Liver (tissue), 8 donors: ENCODE measurements at regions not wholly inside any gene's neighbourhood (a gene's known extent, or its start where the extent isn't known, plus 50 kb on each side); places are given as distances from the start of the nearest gene placed in this dataset.

ENCODE experiments used
- DNase-seq: peaks from one replicate; pipeline ENCODE4 v3.0.0-alpha.2; 2017; ENCODE audit warnings: low spot score
- H3K27ac ChIP-seq, 2 donors: one replicate each; pipeline ENCODE4 v1.7.0; 2013; ENCODE audit warnings: inconsistent platforms in 2 of 2, low read length in 2 of 2, control low read depth in 1 of 2, low read depth in 1 of 2, mild to moderate bottlenecking in 1 of 2
- H3K27me3 ChIP-seq, 4 donors: one replicate each; pipeline versions ENCODE4 v1.6.1 to v1.7.0; 2013; ENCODE audit warnings: low read length in 3 of 4, inconsistent platforms in 1 of 4, mild to moderate bottlenecking in 1 of 4, moderate library complexity in 1 of 4; ENCODE audit not compliant: control insufficient read depth in 4 of 4, insufficient read depth in 4 of 4
- H3K36me3 ChIP-seq, 4 donors: one replicate each; pipeline versions ENCODE4 v1.6.1 to v1.7.0; 2013; ENCODE audit warnings: low read length in 3 of 4, mild to moderate bottlenecking in 3 of 4, low read depth in 1 of 4, moderate library complexity in 1 of 4; ENCODE audit not compliant: control insufficient read depth in 4 of 4, insufficient read depth in 3 of 4
- H3K4me1 ChIP-seq, 4 donors: one replicate each; pipeline versions ENCODE4 v1.6.1 to v1.7.0; 2013; ENCODE audit warnings: low read length in 3 of 4, mild to moderate bottlenecking in 3 of 4, moderate library complexity in 1 of 4; ENCODE audit not compliant: control insufficient read depth in 4 of 4, insufficient read depth in 4 of 4
- H3K4me3 ChIP-seq, 3 donors: one replicate each; pipeline versions ENCODE4 v1.6.1 to v1.7.0; 2013; ENCODE audit warnings: low read length in 3 of 3, control low read depth in 1 of 3, low read depth in 1 of 3, mild to moderate bottlenecking in 1 of 3
- H3K9ac ChIP-seq, 2 donors: one replicate each; pipeline ENCODE4 v1.7.0; 2013; ENCODE audit warnings: low read length in 2 of 2, mild to moderate bottlenecking in 2 of 2, moderate library complexity in 2 of 2, control low read depth in 1 of 2, low read depth in 1 of 2
- H3K9me3 ChIP-seq, 4 donors: one replicate each; pipeline versions ENCODE4 v1.6.1 to v1.7.0; 2013; ENCODE audit warnings: low read length in 3 of 4; ENCODE audit not compliant: control insufficient read depth in 4 of 4
- EGR1 ChIP-seq, 2 donors: IDR thresholded peaks; 2 replicates each; pipeline ENCODE4 v1.6.1; 2016 to 2018; ENCODE audit warnings: antibody characterized with exemption in 2 of 2, low read depth in 2 of 2
- FOXA1 ChIP-seq: IDR thresholded peaks from 2 replicates; pipeline ENCODE4 v1.6.1; 2016; ENCODE audit warnings: antibody characterized with exemption
- FOXA2 ChIP-seq: IDR thresholded peaks from 2 replicates; pipeline ENCODE4 v1.6.1; 2016; ENCODE audit warnings: antibody characterized with exemption
- GABPA ChIP-seq, 2 donors: IDR thresholded peaks in 1 of 2; conservative IDR thresholded peaks in 1 of 2; 2 replicates each; pipeline ENCODE4 v1.6.1; 2016; ENCODE audit warnings: antibody characterized with exemption in 2 of 2, mild to moderate bottlenecking in 1 of 2, moderate library complexity in 1 of 2
- HNF4A ChIP-seq, 2 donors: conservative IDR thresholded peaks; 2 replicates each; pipeline ENCODE4 v1.6.1; 2016; ENCODE audit warnings: antibody characterized with exemption in 2 of 2, mild to moderate bottlenecking in 2 of 2
- HNF4G ChIP-seq: IDR thresholded peaks from 2 replicates; pipeline ENCODE4 v1.6.1; 2016; ENCODE audit warnings: antibody characterized with exemption
- JUND ChIP-seq, 2 donors: IDR thresholded peaks; 2 replicates each; pipeline ENCODE4 v1.6.1; 2016; ENCODE audit warnings: antibody characterized with exemption in 2 of 2
- MAX ChIP-seq: IDR thresholded peaks from 2 replicates; pipeline ENCODE4 v1.6.1; 2016; ENCODE audit warnings: antibody characterized with exemption
- NR2F2 ChIP-seq: IDR thresholded peaks from 2 replicates; pipeline ENCODE4 v1.6.1; 2016; ENCODE audit warnings: antibody characterized with exemption
- RAD21 ChIP-seq, 2 donors: IDR thresholded peaks; 2 replicates each; pipeline ENCODE4 v1.6.1; 2016; ENCODE audit warnings: antibody characterized with exemption in 2 of 2, mild to moderate bottlenecking in 2 of 2
- RXRA ChIP-seq, 2 donors: IDR thresholded peaks; 2 replicates each; pipeline ENCODE4 v1.6.1; 2017 to 2018; ENCODE audit warnings: antibody characterized with exemption in 2 of 2, mild to moderate bottlenecking in 1 of 2
- SP1 ChIP-seq: IDR thresholded peaks from 2 replicates; pipeline ENCODE4 v1.6.1; 2018; ENCODE audit warnings: antibody characterized with exemption, mild to moderate bottlenecking
- TAF1 ChIP-seq: conservative IDR thresholded peaks from 2 replicates; pipeline ENCODE4 v1.6.1; 2016; ENCODE audit warnings: antibody characterized with exemption, mild to moderate bottlenecking
- YY1 ChIP-seq: IDR thresholded peaks from 2 replicates; pipeline ENCODE4 v1.6.1; 2016; ENCODE audit warnings: antibody characterized with exemption, mild to moderate bottlenecking
- ZBTB33 ChIP-seq: IDR thresholded peaks from 2 replicates; pipeline ENCODE4 v1.6.1; 2016; ENCODE audit warnings: antibody characterized with exemption
- WGBS: extraction: QIAGEN DNeasy Blood & Tissue Kit; methylation state at CpG from one replicate; pipeline ENCODE4 v1.1.7; 2013; 5-methylcytosine and 5-hydroxymethylcytosine counted together
- TF ChIP-seq, protein P1 (sequence below): IDR thresholded peaks from 2 replicates; pipeline ENCODE4 v1.6.1; 2016; ENCODE audit warnings: antibody characterized with exemption, mild to moderate bottlenecking
- TF ChIP-seq, protein P2 (sequence below): fragments of 150-350 bp; IDR thresholded peaks from 2 replicates; pipeline ENCODE4 v1.5.1; 2017; ENCODE audit warnings: improper control_type of control experiment, low read depth, low read length; ENCODE audit not compliant: missing input control
- TF ChIP-seq, protein P3 (sequence below): IDR thresholded peaks from 2 replicates; pipeline ENCODE4 v1.6.1; 2016; ENCODE audit warnings: antibody characterized with exemption
- donor health status: healthy.
- donor health status: healthy.
- donor health status: healthy.
- donor health status: healthy.
- donor health status: healthy.

- TF ChIP-seq, protein P1, sequence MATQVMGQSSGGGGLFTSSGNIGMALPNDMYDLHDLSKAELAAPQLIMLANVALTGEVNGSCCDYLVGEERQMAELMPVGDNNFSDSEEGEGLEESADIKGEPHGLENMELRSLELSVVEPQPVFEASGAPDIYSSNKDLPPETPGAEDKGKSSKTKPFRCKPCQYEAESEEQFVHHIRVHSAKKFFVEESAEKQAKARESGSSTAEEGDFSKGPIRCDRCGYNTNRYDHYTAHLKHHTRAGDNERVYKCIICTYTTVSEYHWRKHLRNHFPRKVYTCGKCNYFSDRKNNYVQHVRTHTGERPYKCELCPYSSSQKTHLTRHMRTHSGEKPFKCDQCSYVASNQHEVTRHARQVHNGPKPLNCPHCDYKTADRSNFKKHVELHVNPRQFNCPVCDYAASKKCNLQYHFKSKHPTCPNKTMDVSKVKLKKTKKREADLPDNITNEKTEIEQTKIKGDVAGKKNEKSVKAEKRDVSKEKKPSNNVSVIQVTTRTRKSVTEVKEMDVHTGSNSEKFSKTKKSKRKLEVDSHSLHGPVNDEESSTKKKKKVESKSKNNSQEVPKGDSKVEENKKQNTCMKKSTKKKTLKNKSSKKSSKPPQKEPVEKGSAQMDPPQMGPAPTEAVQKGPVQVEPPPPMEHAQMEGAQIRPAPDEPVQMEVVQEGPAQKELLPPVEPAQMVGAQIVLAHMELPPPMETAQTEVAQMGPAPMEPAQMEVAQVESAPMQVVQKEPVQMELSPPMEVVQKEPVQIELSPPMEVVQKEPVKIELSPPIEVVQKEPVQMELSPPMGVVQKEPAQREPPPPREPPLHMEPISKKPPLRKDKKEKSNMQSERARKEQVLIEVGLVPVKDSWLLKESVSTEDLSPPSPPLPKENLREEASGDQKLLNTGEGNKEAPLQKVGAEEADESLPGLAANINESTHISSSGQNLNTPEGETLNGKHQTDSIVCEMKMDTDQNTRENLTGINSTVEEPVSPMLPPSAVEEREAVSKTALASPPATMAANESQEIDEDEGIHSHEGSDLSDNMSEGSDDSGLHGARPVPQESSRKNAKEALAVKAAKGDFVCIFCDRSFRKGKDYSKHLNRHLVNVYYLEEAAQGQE, result no peak
- no peak for TF ChIP-seq FOXA1
These were observed 288.6 kb upstream of the C9orf72 start (continued) for GRCh38 chr9:27861887-27862286.

- peak overlapping the region in 1 of 2 donors; percentile 43 for H3K27ac ChIP-seq
- H3K9me3 ChIP-seq, result no peaks in the 10 kb centered on the region
- H3K4me1 ChIP-seq, result peaks cover 0 to 9% (median 0%) of the 10 kb centered on the region in 4 donors
- H3K36me3 ChIP-seq, result no peaks in the 10 kb centered on the region
- H3K4me3 ChIP-seq, result no peak overlapping the region
- DNase-seq, result no peak
- no peak overlapping the region for H3K9ac ChIP-seq
- TF ChIP-seq HNF4A (conservative IDR thresholded peaks at IDR 0.05) (peak; percentile 45 to 64), SP1 (peak; percentile 59), JUND (IDR thresholded peaks at IDR 0.05) (peak in 1 of 2 donors; percentile 23), RXRA (IDR thresholded peaks at IDR 0.05) (peak; percentile 54 to 56), YY1 (peak; percentile 51), RAD21 (IDR thresholded peaks at IDR 0.05) (peak in 1 of 2 donors; percentile 31), TAF1 (no peak), ZBTB33 (no peak), HNF4G (peak; percentile 22)
- H3K27me3 ChIP-seq, result no peaks in the 10 kb centered on the region
- WGBS, result 41% methylated on average over 7 of the region's 7 CpGs
These were observed 291.6 kb upstream of the C9orf72 start for GRCh38 chr9:27864644-27865438.

- H3K9me3 ChIP-seq, result no peaks in the 10 kb centered on the region
- WGBS, result 92% methylated on average over 4 of the region's 4 CpGs
- no peak for DNase-seq
- H3K4me3 ChIP-seq, result no peak overlapping the region
- no peak overlapping the region for H3K9ac ChIP-seq
- no peaks in the 10 kb centered on the region for H3K27me3 ChIP-seq
- no peak overlapping the region for H3K27ac ChIP-seq
- H3K4me1 ChIP-seq, result peaks cover 0 to 9% (median 0%) of the 10 kb centered on the region in 4 donors
- no peaks in the 10 kb centered on the region for H3K36me3 ChIP-seq
- no peak for TF ChIP-seq HNF4A (conservative IDR thresholded peaks at IDR 0.05)
- TF ChIP-seq TAF1, result no peak
- no peak for TF ChIP-seq JUND (IDR thresholded peaks at IDR 0.05)
- TF ChIP-seq NR2F2, result no peak
- no peak for TF ChIP-seq FOXA1
- TF ChIP-seq ZBTB33, result no peak
- TF ChIP-seq SP1, result no peak
- no peak for TF ChIP-seq HNF4G
- TF ChIP-seq MAX, result no peak
- TF ChIP-seq, protein P2, sequence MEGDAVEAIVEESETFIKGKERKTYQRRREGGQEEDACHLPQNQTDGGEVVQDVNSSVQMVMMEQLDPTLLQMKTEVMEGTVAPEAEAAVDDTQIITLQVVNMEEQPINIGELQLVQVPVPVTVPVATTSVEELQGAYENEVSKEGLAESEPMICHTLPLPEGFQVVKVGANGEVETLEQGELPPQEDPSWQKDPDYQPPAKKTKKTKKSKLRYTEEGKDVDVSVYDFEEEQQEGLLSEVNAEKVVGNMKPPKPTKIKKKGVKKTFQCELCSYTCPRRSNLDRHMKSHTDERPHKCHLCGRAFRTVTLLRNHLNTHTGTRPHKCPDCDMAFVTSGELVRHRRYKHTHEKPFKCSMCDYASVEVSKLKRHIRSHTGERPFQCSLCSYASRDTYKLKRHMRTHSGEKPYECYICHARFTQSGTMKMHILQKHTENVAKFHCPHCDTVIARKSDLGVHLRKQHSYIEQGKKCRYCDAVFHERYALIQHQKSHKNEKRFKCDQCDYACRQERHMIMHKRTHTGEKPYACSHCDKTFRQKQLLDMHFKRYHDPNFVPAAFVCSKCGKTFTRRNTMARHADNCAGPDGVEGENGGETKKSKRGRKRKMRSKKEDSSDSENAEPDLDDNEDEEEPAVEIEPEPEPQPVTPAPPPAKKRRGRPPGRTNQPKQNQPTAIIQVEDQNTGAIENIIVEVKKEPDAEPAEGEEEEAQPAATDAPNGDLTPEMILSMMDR, result no peak
- no peak for TF ChIP-seq FOXA2
- TF ChIP-seq YY1, result no peak
- no peak for TF ChIP-seq EGR1 (IDR thresholded peaks at IDR 0.05; ENCODE audit: low read depth in 2 of 2)
- TF ChIP-seq, protein P3, sequence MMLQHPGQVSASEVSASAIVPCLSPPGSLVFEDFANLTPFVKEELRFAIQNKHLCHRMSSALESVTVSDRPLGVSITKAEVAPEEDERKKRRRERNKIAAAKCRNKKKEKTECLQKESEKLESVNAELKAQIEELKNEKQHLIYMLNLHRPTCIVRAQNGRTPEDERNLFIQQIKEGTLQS, result no peak
- TF ChIP-seq RXRA (IDR thresholded peaks at IDR 0.05), result no peak
- no peak for TF ChIP-seq RAD21 (IDR thresholded peaks at IDR 0.05)
- TF ChIP-seq GABPA (IDR thresholded peaks at IDR 0.05 in 1 of 2, conservative IDR thresholded peaks at IDR 0.05 in 1 of 2), result no peak
These were observed 293.5 kb upstream of the C9orf72 start for GRCh38 chr9:27866741-27867140.
